ENCODE measurements at regions not wholly inside any gene's neighbourhood (a gene's known extent, or its start where the extent isn't known, plus 50 kb on each side); places are given as distances from the start of the nearest gene placed in this dataset.

DNA sequence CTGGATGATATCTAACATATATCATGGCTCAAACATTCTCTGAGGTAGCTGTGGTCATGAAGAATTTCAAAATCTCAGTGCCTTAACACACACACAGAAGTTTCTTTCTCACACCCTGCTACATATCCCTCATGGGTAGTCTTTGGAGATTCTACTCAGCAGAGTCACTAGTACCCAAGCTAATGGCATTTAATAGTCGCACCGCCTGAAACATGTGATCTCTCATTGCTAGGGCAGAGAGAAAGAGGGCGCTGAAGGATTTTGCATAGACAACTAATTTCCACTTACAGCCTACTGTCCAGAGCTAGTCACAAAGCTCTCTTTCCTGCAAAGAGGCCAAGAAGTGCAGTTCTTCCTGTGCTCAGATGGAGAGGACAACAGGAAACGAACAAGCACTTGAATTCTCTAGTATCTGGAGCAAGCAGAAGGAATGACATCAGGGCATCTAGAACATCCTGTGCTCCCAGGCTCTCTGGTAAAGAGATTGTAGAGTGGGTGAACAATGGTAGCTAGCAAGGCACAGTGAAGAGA is 183.4 kb upstream of the PTBP2 start:
- Mint-ChIP-seq H3K27me3 (ENCODE audit: low read depth in 3 of 3) (peaks cover 0 to 4% (median 3%) of the 10 kb centered on the region in 3 donors), H3K9me3 (peaks cover 0 to 11% (median 2%) of the 10 kb centered on the region in 7 donors), H3K4me3 (no peak overlapping the region), H3K4me1 (no peaks in the 10 kb centered on the region), H3K27ac (no peak overlapping the region), H3K36me3 (no peaks in the 10 kb centered on the region)
- 74% methylated on average over 3 of the region's 4 CpGs for WGBS (ENCODE audit: insufficient coverage)
- intact Hi-C loops (cut with micrococcal nuclease): no loop called here
- no peak overlapping the region for H2AFZ ChIP-seq (ENCODE audit: insufficient read depth, low read depth, low read length, poor library complexity, severe bottlenecking)
- H3K4me1 ChIP-seq (ENCODE audit: control insufficient read depth in 1 of 2, insufficient read depth in 2 of 2, low read length in 2 of 2): no peaks in the 10 kb centered on the region
- no peak overlapping the region for H3K4me2 ChIP-seq (replicated peaks; ENCODE audit: extremely low read depth, low read length, poor library complexity, severe bottlenecking)
- no peak overlapping the region for H3K27ac ChIP-seq (ENCODE audit: low read depth in 1 of 2, low read length in 2 of 2)
- H3K79me2 ChIP-seq (ENCODE audit: insufficient read depth, low read length): no peaks in the 10 kb centered on the region
- no peaks in the 10 kb centered on the region for H3K27me3 ChIP-seq (ENCODE audit: control insufficient read depth in 2 of 2, insufficient read depth in 2 of 2, low read length in 2 of 2)
- H3K9me3 ChIP-seq (replicated peaks in 1 of 2; ENCODE audit: control insufficient read depth in 1 of 2, insufficient read depth in 1 of 2, low read length in 2 of 2): no peaks in the 10 kb centered on the region
- TF ChIP-seq, protein P1, sequence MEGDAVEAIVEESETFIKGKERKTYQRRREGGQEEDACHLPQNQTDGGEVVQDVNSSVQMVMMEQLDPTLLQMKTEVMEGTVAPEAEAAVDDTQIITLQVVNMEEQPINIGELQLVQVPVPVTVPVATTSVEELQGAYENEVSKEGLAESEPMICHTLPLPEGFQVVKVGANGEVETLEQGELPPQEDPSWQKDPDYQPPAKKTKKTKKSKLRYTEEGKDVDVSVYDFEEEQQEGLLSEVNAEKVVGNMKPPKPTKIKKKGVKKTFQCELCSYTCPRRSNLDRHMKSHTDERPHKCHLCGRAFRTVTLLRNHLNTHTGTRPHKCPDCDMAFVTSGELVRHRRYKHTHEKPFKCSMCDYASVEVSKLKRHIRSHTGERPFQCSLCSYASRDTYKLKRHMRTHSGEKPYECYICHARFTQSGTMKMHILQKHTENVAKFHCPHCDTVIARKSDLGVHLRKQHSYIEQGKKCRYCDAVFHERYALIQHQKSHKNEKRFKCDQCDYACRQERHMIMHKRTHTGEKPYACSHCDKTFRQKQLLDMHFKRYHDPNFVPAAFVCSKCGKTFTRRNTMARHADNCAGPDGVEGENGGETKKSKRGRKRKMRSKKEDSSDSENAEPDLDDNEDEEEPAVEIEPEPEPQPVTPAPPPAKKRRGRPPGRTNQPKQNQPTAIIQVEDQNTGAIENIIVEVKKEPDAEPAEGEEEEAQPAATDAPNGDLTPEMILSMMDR (IDR thresholded peaks at IDR 0.05): no peak
- no peaks in the 10 kb centered on the region for H4K20me1 ChIP-seq (ENCODE audit: insufficient read depth, low read length)
- no peak for DNase-seq
- H3K4me3 ChIP-seq (replicated peaks in 1 of 3; ENCODE audit: low read depth in 2 of 3, low read length in 3 of 3): no peak overlapping the region
- H3K9ac ChIP-seq (ENCODE audit: insufficient read depth, low read length, poor library complexity, severe bottlenecking): no peak overlapping the region
- no peaks in the 10 kb centered on the region for H3K36me3 ChIP-seq (replicated peaks in 1 of 2; ENCODE audit: control insufficient read depth in 1 of 2, insufficient read depth in 2 of 2, low read length in 2 of 2)

DNA sequence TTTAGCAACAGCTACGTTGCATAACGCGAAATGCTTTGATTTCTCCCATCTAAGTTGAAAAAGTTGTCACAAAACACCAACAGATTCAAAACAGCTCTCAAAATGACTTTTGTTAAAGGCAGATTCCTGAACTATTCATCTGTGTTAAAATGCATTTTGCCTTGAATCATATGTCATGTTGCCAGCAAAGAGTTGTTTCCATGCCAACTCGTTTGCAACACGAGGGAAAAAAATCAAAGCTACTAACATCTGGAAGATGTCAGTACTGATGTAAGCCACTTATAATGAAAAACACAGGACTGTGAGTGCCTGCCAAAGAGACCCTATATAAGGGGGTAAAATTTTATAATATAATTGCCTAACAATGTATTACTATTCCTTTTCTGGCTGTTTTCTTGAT is 182.7 kb upstream of the PTBP2 start:
- Mint-ChIP-seq H3K36me3 (no peaks in the 10 kb centered on the region), H3K4me3 (no peak overlapping the region), H3K27me3 (ENCODE audit: low read depth in 3 of 3) (peaks cover 0 to 4% (median 3%) of the 10 kb centered on the region in 3 donors), H3K9me3 (peaks cover 0 to 11% (median 2%) of the 10 kb centered on the region in 7 donors), H3K4me1 (no peaks in the 10 kb centered on the region), H3K27ac (no peak overlapping the region)
- H3K27ac ChIP-seq (ENCODE audit: low read depth in 1 of 2, low read length in 2 of 2): no peak overlapping the region
- H2AFZ ChIP-seq (ENCODE audit: insufficient read depth, low read depth, low read length, poor library complexity, severe bottlenecking): no peak overlapping the region
- intact Hi-C loops (cut with micrococcal nuclease): no loop called here
- H3K36me3 ChIP-seq (replicated peaks in 1 of 2; ENCODE audit: control insufficient read depth in 1 of 2, insufficient read depth in 2 of 2, low read length in 2 of 2): no peaks in the 10 kb centered on the region
- H3K4me3 ChIP-seq (replicated peaks in 1 of 3; ENCODE audit: low read depth in 2 of 3, low read length in 3 of 3): no peak overlapping the region
- H3K79me2 ChIP-seq (ENCODE audit: insufficient read depth, low read length): no peaks in the 10 kb centered on the region
- no peak overlapping the region for H3K4me2 ChIP-seq (replicated peaks; ENCODE audit: extremely low read depth, low read length, poor library complexity, severe bottlenecking)
- no peaks in the 10 kb centered on the region for H4K20me1 ChIP-seq (ENCODE audit: insufficient read depth, low read length)
- no peak overlapping the region for H3K9ac ChIP-seq (ENCODE audit: insufficient read depth, low read length, poor library complexity, severe bottlenecking)
- H3K4me1 ChIP-seq (ENCODE audit: control insufficient read depth in 1 of 2, insufficient read depth in 2 of 2, low read length in 2 of 2): no peaks in the 10 kb centered on the region
- DNase-seq: no peak
- TF ChIP-seq, protein P1 (IDR thresholded peaks at IDR 0.05): no peak
- H3K27me3 ChIP-seq (ENCODE audit: control insufficient read depth in 2 of 2, insufficient read depth in 2 of 2, low read length in 2 of 2): no peaks in the 10 kb centered on the region
- no peaks in the 10 kb centered on the region for H3K9me3 ChIP-seq (replicated peaks in 1 of 2; ENCODE audit: control insufficient read depth in 1 of 2, insufficient read depth in 1 of 2, low read length in 2 of 2)
- no CpG with 5 or more reads among the region's 5 CpGs for WGBS (ENCODE audit: insufficient coverage)

Data from CD14-positive monocyte (primary cell).